Tibial artery (tissue), 4 donors: ENCODE measurements at regions not wholly inside any gene's neighbourhood (a gene's known extent, or its start where the extent isn't known, plus 50 kb on each side); places are given as distances from the start of the nearest gene placed in this dataset.

Source experiments
- DNase-seq, 2 donors: peaks; one replicate each; pipeline ENCODE4 v3.0.0-alpha.2; 2019
- H3K27ac ChIP-seq, 2 donors: fragments of 200-600 bp; sonication (generic) in 1 of 2; 1 replicate in 1 of 2; 2 replicates in 1 of 2; pipeline ENCODE4 v1.5.1; 2018 to 2019; ENCODE audit warnings: mild to moderate bottlenecking in 1 of 2
- H3K27me3 ChIP-seq, 2 donors: fragments of 200-600 bp; sonication (generic) in 1 of 2; one replicate each; pipeline versions ENCODE4 v1.5.1 to v1.6.0; 2016 to 2019
- H3K36me3 ChIP-seq, 3 donors: fragments of 200-600 bp; sonication (generic) in 2 of 3; one replicate each; pipeline ENCODE4 v1.5.1; 2016 to 2019; ENCODE audit warnings: mild to moderate bottlenecking in 2 of 3
- H3K4me1 ChIP-seq, 4 donors: fragments of 200-600 bp; sonication (generic) in 2 of 4; 1 replicate in 3 of 4; 2 replicates in 1 of 4; pipeline ENCODE4 v1.5.1; 2016 to 2019
- H3K4me3 ChIP-seq, 2 donors: fragments of 200-600 bp; sonication (generic) in 1 of 2; 1 replicate in 1 of 2; 2 replicates in 1 of 2; pipeline ENCODE4 v1.5.1; 2018 to 2019; ENCODE audit warnings: mild to moderate bottlenecking in 2 of 2
- H3K9me3 ChIP-seq, 3 donors: fragments of 200-600 bp; sonication (generic) in 1 of 3; one replicate each; pipeline ENCODE4 v1.5.1; 2016 to 2019
- intact Hi-C: fragments of 100-400 bp; cut with DNase I; formaldehyde crosslinking; loops from one replicate; pipeline ENCODE4 v1.15.0; 2023; ENCODE audit warnings: low total_unique reads
- TF ChIP-seq, protein P1 (sequence below), 2 experiments: fragments of 200-600 bp in 1 of 2; fragments of 450-650 bp in 1 of 2; IDR thresholded peaks; one replicate each; pipeline ENCODE4 v1.5.1; 2017 to 2019; ENCODE audit warnings: antibody characterized with exemption in 2 of 2, mild to moderate bottlenecking in 1 of 2, moderate library complexity in 1 of 2

DNA sequence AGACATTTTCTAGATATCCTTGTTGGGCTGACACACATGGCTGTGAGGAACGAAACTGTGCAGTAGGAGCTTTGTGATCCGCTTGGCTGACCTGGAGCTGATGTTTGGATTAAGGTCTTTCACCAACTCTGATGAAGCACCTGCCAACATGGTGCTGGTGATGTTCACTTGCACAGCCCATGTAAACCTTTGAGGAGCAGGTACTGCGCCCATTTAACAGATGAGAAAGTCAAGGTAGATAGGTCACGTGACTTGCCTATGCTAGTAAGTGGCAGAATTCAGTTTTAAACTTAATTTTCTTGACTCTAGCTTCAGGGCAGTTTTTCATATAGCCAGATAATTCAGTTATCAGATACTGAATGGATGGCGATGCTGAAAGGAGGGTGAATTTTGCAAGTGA, 351.9 kb downstream of the RPS24 start:
- TF ChIP-seq, protein P1, sequence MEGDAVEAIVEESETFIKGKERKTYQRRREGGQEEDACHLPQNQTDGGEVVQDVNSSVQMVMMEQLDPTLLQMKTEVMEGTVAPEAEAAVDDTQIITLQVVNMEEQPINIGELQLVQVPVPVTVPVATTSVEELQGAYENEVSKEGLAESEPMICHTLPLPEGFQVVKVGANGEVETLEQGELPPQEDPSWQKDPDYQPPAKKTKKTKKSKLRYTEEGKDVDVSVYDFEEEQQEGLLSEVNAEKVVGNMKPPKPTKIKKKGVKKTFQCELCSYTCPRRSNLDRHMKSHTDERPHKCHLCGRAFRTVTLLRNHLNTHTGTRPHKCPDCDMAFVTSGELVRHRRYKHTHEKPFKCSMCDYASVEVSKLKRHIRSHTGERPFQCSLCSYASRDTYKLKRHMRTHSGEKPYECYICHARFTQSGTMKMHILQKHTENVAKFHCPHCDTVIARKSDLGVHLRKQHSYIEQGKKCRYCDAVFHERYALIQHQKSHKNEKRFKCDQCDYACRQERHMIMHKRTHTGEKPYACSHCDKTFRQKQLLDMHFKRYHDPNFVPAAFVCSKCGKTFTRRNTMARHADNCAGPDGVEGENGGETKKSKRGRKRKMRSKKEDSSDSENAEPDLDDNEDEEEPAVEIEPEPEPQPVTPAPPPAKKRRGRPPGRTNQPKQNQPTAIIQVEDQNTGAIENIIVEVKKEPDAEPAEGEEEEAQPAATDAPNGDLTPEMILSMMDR (IDR thresholded peaks at IDR 0.05): no peak
- no peak overlapping the region for H3K27ac ChIP-seq
- no peak overlapping the region for H3K4me3 ChIP-seq
- DNase-seq: no peak
- H3K9me3 ChIP-seq: no peaks in the 10 kb centered on the region
- no peaks in the 10 kb centered on the region for H3K27me3 ChIP-seq
- intact Hi-C loops: no loop called here
- H3K4me1 ChIP-seq: no peaks in the 10 kb centered on the region
- no peaks in the 10 kb centered on the region for H3K36me3 ChIP-seq

DNA sequence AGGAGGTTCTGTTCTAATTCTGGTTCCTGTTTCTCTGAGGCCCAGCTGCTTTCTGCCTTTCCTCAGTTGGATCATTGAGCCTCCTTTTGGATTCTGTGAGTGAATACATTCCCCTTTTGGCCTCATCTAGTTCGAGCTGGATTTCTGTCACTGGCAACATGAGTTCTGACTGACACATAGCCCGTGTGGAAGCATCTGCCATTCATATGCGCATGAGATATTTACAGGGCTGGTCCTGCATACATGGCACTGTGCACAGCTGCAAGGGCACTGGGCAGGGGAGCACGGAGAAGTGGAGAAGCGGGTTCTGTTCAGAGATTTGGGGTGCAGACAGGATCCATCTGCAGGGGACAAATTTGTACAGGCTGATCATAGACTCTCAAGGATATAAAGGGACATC, 352.8 kb downstream of the RPS24 start:
- H3K9me3 ChIP-seq: no peaks in the 10 kb centered on the region
- H3K27ac ChIP-seq: no peak overlapping the region
- TF ChIP-seq, protein P1 (IDR thresholded peaks at IDR 0.05): no peak
- no peaks in the 10 kb centered on the region for H3K27me3 ChIP-seq
- H3K4me3 ChIP-seq: no peak overlapping the region
- no peak for DNase-seq
- H3K4me1 ChIP-seq: no peaks in the 10 kb centered on the region
- no peaks in the 10 kb centered on the region for H3K36me3 ChIP-seq
- intact Hi-C loops: no loop called here

DNA sequence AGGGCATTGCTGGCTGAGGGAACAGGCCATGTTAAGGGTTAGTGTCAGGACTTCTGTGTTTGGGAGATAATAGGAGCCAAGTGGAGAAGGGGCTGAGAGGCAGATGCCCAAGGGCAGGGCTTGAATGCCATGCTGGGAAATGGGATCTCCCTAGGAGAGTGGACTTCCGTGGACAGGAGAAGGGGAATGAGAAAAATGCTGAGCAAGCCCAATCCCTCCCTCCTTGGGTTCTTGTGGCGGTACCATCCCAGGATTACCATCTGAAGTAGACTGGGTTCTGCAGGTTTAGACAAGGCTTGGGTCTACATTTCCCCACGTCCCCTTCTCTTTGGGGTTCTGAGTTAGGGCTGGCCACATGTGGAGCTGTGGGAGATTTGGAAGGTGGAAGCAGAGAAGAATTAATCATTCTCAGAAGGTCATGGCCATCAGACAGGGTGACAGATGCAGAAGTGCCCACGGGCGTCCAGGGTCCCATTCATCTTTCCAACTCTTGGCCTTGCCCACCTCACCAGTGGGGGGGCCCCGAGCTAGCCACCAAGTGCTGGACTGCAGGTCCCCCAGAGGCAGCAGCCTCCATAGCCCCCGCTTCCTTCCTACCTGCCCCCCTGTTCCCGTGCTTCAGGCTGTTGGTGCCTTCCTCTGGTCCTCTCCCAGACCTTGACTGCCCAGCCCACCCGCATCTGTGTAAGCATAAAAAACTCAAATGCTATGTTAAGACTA, 354.8 kb downstream of the RPS24 start:
- DNase-seq: no peak
- no peaks in the 10 kb centered on the region for H3K36me3 ChIP-seq
- TF ChIP-seq, protein P1 (IDR thresholded peaks at IDR 0.05): no peak
- intact Hi-C loops: no loop called here
- no peaks in the 10 kb centered on the region for H3K4me1 ChIP-seq
- no peaks in the 10 kb centered on the region for H3K9me3 ChIP-seq
- no peaks in the 10 kb centered on the region for H3K27me3 ChIP-seq
- H3K4me3 ChIP-seq: no peak overlapping the region
- H3K27ac ChIP-seq: no peak overlapping the region

DNA sequence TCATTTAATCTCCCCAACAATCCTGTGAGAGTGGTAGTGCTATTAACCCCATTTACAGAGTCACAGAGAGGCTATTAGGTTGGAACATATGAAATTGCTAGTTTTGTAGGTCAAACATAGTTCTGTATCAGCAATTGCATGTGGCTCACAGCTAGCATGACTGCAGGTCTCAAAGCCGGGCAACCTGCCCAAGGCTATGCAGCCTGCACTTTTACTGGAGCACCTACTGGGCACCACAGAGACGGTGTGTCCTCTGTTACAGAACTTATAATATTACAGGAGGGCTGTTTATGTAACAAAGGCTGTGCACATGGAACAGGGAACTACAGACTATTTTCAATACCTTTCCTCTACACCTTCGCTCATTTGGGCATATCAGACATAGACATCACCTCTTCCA, 355.8 kb downstream of the RPS24 start:
- H3K27ac ChIP-seq: no peak overlapping the region
- intact Hi-C loops: no loop called here
- H3K36me3 ChIP-seq: no peaks in the 10 kb centered on the region
- no peaks in the 10 kb centered on the region for H3K4me1 ChIP-seq
- no peaks in the 10 kb centered on the region for H3K27me3 ChIP-seq
- no peaks in the 10 kb centered on the region for H3K9me3 ChIP-seq
- H3K4me3 ChIP-seq: no peak overlapping the region
- TF ChIP-seq, protein P1 (IDR thresholded peaks at IDR 0.05): no peak
- DNase-seq: no peak

DNA sequence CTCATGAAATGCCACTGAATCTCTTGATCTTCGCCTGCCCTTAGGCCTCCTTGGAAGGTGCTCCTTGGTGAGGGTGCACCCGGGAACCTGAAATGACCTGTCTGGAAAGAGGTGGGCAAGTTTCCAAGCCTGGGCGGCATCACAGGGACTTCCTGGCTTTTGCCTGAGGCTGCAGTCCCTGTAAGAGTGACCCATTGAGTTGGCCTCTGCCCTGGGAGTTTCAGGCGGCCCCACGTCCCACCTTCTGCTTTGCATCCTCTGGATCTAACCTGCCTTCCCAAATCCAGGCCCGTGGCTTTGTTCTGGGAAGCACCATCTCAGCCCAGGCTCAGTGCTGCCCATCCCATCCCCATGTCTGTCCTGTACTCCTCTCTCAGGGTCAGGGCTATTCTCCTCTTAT, 356.4 kb downstream of the RPS24 start:
- TF ChIP-seq, protein P1 (IDR thresholded peaks at IDR 0.05): no peak
- no peak overlapping the region for H3K4me3 ChIP-seq
- intact Hi-C loops: no loop called here
- no peak for DNase-seq
- H3K27me3 ChIP-seq: no peaks in the 10 kb centered on the region
- no peak overlapping the region for H3K27ac ChIP-seq
- H3K4me1 ChIP-seq: no peaks in the 10 kb centered on the region
- H3K9me3 ChIP-seq: no peaks in the 10 kb centered on the region
- no peaks in the 10 kb centered on the region for H3K36me3 ChIP-seq

DNA sequence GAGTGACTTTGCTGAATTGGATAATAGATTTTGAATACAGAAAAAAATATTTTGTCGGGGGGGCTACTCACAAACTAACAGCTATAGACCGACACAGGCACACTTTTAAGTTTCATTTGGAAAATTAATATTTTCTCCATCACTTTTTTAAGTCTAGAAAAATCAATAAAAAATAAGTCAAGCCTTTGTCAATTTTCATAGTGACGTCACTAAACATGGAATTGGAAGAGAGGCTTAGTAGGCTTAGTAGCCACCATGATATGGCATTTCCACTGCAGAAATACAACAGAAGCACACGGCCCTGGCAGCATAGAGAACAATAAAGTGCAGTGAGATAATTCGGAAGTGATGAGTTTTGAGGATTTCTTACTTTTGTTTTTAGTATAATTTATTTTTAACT, 357.2 kb downstream of the RPS24 start:
- Histone ChIP-seq H3K4me3 (no peak overlapping the region), H3K9me3 (no peaks in the 10 kb centered on the region), H3K27me3 (no peaks in the 10 kb centered on the region), H3K36me3 (no peaks in the 10 kb centered on the region), H3K4me1 (no peaks in the 10 kb centered on the region), H3K27ac (no peak overlapping the region)
- TF ChIP-seq, protein P1 (IDR thresholded peaks at IDR 0.05): no peak
- intact Hi-C loops: no loop called here
- DNase-seq: no peak
